HG03159 (cell line): ENCODE measurements at regions not wholly inside any gene's neighbourhood (a gene's known extent, or its start where the extent isn't known, plus 50 kb on each side); places are given as distances from the start of the nearest gene placed in this dataset.
"Not testable (repeated sequence)": the region's sequence is repeated elsewhere in the genome, so short reads cannot be mapped to it uniquely, and the experiment has no call there.

Experiments
- ATAC-seq: cut with Tn5 transposase; IDR thresholded peaks from one replicate; pipeline ENCODE4 v1.9.1; 2021; ENCODE audit warnings: mild to moderate bottlenecking, moderate library complexity; ENCODE audit not compliant: unreplicated experiment

DNA sequence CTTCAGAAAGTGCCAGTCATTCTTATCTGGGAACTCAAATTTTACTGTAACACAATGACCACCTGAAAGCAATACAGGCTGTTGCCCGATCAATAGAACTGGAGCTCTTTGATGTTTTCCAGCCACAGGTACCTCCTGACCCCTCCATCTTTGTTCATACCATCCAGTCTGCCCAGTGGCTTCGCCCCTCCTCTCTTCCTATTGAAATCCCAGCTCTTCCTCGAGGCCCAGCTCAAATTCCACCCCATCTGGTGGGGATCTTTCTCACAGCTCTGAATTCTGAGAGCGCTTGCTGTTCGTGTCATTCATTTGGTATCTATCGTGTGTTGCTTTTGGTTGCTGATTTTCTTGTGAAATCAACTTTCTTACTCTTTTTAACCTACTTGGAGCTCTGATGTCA is 87.9 kb upstream of the CNKSR3 start:
- ATAC-seq: no peak

DNA sequence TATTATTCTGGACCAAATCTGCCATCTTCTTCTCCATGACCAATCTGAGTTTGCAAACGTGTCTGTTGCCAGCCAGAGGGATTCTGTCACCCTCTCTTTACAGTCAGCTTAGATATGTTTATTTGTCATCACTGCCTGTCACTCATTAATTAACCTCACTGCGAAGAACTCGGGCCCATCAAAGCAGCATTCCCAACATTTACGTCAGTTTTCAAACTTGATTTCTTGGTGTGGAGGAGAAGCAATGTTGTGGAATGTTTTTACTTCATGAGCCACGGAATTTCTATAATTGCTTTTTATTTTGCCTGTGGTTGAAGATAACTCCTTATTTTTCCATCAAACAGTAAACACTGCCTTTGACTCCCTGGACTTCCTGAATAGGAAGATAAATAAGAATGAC is 91.8 kb upstream of the CNKSR3 start:
- ATAC-seq: no peak

DNA sequence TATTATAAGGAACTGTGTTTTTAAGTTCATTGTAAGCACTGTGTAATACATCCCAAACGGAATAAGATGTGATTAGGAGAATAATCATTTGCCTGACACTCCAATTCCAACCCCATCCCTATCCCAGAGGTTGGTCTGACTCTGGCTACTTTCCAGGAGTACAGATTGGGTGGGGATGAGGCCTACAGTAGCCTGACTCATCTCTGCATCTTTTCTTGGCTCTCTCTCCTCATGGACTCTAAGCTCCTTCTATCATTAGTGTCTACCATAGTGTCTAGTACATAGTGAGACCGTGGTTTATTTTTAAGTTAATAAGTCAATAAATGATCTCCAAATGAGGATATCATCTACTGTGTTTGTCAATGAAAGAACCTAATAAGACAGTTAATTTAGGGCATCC is 92.2 kb upstream of the CNKSR3 start:
- ATAC-seq: no peak

DNA sequence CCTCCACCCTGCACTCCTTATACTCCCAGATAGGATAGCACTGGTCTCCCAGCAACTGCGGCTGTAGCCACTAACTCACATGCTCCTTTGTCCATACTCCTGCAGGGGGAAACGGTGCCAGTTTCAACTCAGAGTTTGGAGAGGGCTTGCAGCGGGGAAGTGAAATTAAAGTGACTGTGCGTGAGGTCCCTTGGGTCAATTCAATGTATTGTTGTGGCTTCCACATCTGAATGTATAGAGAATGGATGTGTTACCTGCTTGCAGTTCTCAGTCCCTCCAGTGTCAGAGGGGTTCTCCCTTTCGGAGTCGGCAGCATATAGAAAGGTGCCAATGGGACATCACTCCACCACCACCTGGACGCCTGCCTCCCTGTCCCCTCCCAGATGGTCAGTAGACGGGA is 93.6 kb upstream of the CNKSR3 start:
- peak; percentile 37 for ATAC-seq

DNA sequence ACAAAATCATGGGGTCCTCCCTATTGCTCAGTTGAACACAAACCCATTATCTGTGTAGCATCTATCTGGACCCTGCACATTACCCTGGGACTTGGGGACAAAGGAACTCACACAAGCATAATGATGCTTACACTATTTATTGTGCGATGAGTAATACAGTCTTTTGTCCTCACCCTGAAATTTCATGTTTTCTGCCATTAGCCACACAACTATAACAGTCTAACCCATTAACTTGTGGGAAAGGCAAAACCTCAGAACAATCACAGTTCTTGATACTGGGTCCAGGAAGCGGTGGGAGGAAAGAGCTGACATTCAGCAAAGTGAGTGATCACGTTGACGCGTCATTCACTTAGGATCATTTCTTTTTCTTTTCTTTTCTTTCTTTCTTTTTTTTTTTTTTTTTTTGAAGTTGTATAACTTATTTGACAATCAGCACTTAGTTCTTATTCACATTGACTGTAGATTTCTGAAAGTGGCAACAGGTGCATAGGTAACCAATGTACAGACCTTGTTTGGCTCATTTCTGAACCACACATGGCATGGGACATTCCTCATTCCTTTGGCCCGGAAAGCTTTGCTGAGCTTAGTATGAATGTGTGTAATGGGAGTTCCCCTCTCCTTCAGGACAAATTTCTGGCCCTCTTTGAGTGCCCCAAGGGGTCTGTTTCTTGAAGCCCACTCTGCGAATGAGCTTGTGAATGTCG is 94.8 kb upstream of the CNKSR3 start:
- peak; percentile 56 for ATAC-seq

DNA sequence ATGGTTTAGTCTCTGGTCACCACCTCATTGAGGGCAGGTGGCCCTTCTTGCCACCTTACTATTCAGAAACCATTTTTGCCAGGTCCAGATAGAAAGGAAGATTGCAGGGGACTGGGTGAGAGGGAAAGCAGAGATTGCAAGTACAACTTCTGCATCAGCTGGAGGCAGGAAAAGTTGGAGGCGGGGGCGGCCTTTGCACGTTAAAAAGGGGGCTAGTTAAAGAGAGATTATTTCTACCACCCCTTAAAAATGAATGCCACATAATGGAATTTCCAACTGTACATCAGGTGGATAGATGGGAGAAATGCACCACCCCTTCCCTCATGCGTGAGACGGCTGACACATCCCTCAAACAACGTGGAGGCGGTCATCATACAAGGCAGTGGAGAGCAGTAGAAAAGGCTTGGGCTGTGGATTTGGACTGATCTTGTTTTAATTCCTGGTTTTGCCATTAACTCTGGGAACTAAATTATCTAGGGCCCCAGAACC is 95.4 kb upstream of the CNKSR3 start:
- no peak for ATAC-seq

DNA sequence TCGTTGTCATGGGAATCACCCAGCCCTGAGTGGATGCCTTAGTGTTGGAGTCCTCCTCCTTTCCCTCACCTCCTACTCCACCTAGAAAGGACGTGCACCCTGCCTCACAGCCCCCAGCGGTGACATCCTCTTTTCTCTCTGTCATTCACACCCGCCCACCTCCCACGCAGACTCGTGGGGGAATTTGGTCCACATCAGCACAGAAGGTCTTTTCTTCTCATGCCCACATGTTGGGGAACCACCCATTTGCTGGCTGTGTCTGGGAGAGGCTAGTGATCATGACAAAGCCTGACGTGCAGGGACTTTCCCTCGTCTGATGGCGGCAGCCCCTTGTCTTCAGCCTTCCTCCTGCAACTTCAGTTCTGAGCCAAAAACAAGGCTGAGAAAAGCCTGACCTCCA is 96.0 kb upstream of the CNKSR3 start:
- peak; percentile 65 for ATAC-seq

DNA sequence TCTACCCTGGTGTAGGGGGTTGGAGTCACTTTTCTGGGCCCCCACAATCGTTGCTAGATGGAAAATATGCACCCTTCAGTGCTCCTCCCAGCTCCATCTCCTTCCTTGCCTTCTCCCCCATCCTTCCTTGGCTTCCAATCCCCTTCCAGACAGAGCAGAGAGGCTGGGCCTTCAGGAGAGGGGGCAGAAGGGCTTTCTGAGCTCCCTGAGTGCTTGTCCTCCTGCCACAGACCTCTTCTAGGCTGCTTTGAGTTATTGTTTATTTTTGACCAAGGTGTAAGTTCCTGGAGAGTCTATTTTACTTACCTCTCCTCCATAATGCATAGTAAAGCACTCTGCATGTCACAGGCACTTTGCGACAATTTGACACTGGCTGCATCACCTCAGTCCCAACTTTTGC is 96.4 kb upstream of the CNKSR3 start:
- no peak for ATAC-seq

DNA sequence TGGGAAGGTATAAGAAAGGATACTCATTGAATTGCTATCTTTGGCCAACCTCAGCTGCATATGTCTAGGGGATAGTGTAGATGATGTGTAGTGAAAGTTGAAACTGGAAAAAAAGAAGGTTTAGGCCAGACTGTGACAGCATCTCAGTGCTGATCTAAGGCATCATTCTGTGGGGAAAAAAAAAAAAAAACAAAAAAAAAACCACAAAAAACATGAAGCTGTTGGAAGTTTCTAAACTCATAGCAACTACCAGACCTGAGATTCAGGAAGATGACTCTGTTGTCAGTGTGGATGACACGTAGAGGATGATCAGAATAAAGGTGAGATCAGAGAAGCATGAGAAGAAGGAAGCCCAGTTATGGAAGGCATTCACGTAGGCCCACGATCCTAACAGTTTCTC is 100.8 kb upstream of the CNKSR3 start:
- ATAC-seq: no peak

DNA sequence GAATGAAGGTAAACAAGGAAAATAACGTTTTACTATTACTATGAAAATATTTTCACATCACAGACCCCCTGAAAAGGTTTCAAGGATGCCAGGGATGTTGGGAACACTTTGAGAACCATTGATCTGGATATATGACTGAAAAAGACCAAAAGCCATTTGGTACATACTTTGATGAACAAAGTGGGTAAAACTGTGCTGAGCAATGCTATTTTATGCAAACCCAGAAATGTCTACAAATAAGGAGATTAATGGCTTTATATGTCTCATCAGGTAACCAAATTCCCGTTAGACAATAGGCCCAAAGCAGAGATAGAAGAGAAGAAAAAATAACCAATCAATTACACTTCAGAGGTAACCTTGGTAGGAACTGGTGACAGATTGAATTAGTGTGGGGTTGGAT is 101.4 kb upstream of the CNKSR3 start:
- no peak for ATAC-seq

DNA sequence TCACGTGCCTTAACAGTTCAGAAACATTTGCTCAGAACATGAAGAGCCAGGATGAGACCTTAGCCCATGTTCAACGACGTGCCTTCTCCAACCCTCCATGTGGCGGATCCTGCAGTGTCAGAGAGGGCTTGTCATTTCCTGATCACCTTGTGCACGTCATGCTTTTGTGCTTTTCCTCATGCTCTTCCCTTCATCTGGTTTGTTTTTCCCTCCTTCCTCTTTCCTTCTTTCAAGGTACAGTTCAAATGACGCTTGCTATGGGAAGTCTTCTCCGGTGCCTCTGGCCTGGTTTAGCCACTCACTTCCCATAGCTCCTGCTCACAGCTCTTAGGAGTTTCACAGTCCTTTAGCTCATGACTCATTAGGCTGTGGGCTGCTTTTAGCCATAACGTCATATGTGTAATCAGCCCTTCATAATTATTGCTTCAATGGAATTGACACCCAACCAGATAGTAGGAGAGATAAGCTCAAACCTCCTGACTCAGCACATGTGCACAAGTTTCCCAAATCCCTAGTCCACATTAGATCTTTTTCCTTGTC is 102.7 kb upstream of the CNKSR3 start:
- no peak for ATAC-seq

DNA sequence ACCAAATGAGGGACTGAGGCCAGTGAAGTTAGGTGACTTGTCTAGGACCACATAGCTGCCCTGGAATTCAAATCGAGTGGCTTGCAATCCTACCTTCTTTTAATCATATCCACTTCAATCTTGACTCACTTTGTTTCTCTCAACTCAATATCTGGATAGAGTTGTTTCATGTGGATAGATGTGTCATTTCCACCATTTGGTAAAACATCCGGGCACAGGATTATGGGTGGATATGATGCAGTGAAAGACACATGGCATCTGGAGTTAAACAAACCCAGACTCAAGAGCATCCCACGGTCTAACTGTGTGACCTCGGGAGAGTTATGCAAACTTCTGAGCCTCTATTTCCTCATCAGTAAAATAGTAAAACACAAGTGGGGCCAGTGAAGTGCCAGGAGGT is 103.6 kb upstream of the CNKSR3 start:
- no peak for ATAC-seq

DNA sequence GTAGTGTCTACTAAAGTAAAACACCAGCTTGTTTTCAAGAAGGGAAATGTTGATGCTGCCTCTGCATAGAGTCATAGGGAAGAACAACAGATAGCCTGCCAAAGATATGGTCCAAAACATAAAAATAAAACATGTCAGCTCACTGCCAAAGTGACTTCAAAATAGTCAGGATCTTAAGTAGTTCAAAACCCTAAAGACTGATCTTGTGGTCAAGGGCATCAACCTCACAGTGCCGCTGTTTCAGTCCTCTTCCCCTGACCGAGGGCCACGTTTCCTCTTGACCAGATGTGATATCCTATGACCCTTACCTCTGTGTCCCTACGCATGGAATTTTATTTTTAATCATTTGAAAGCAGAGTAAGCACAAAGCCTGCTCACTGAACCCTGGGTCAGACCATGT is 104.2 kb upstream of the CNKSR3 start:
- ATAC-seq: no peak

DNA sequence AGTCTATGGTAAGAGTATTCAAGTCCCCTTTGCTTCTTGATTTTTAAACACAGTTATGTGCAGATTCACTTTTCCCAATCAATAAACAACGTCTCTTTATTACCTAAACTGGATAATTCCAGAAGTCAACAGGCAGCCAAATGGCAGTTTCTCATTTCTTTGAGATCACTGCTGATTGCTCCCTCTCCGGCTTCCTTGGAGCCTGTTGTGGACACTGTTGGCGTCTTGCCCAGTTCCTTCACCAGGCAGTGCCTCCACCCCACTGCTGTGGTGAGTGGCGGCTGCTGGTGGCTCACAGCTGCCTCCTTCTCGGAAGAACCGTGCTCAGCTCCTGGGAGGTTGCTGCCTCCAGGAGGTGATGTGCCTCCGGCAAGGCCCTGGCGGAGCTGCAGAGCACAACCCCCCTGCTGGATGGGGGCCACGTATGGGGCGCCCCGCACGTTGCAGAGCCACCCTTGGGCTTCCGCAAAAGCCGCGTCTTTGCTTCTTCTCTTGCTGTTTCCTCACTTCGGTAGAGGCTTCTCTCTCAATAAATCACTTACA is 105.1 kb upstream of the CNKSR3 start:
- no peak for ATAC-seq

DNA sequence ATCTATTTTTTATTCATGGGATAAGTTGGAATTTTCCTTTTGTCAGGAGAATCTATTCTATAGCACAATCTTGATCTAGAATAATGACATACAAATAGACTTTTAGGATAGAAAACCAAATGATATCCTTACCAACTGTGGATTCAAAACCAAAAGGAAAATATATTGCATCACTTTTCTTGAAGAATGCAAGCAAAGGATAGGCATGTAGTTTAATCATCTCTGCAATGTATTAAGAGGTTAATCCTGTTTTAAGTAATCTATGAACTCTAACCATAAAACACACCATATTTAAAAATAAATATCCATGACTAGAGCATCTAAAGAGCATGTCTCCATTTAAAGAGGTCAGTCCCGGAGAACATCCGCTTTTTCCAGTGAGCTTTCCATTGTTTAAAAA is 106.7 kb upstream of the CNKSR3 start:
- no peak for ATAC-seq

DNA sequence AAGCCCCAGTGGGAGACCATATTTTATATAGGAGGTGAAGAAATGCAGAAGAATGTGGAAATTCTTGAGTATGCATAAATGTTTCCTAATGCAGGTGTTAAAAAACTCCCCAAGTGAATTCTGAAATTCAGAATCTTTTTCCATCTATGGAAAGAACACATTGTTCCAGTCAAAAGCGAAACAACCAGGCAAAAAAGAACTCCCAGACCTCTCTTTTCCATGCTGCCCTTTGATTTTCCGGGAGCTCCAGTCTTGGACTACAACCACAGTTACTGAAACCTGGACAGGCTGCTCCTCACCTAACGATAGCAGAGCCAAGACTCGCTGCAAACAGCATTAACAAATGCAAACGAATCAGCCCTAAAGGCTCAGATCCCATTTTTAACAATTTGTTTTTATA is 108.7 kb upstream of the CNKSR3 start:
- no peak for ATAC-seq

DNA sequence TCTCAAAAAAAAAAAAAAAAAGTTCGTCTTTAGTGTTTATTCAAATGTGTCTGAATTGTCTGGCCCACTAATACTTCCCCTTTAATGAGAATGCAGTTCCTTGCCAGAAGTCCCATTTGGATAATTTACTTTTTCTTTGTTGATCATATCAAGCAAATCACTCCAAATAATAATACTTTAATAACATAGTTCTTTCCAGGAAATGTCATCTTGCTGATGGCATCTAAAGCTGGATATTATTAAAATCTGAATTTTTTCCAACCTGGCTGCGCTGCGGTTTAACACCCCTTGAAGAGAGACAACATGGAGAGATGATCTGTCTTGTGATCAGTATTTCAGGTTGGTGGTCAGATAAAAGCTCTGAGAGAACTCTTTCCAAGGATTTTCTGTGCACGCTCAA is 111.2 kb upstream of the CNKSR3 start:
- ATAC-seq: no peak

DNA sequence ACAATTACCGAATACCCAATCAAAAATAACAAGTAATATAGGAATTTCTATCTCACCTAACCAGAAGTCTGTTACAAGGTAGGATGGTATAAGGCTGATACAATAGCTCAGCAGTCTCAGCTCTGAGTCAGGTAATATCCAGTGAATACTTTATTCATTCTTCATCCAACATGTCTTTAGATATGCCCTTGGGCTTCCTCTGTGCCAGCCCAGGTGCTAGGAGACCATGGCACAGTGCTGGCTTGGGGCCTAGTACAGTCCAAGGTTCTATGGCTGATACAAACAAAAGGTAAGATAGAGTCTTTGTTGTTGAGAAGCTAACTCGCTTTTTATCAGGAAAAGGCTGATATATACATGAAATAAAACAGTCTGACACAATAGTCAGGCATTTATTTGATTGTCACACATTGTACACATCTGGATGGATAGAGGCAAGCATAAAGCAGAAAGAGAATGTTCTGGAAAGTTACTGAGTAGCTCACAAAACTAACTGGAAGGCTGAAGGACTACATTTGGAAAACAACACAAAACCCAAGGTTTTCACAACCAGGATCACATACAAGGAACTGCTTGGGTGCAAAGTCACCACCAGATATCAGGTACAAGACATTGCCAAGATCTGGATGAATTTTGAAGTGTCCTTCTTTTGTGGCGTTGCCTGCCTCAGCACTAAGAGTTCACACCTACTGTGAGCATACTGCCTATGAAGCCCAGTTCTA is 110.4 kb upstream of the SCAF8 start:
- no peak for ATAC-seq

DNA sequence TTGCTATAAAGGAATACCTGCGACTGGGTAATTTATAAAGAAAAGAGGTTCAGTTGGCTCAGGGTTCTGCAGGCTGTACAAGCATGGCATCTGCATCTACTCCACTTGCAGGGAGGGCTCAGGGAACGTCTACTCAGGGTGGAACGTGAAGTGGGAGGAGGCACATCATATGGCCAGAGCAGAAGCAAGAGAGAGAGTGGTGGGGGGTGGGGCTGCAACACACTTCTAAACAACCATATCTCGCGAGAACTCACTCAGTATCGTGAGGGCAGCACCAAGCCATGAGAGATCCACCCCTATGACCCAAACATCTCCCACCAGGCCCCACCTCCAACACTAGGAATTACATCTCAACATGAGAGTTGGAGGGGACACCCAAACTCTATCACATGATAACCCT is 109.8 kb upstream of the SCAF8 start:
- no peak for ATAC-seq

DNA sequence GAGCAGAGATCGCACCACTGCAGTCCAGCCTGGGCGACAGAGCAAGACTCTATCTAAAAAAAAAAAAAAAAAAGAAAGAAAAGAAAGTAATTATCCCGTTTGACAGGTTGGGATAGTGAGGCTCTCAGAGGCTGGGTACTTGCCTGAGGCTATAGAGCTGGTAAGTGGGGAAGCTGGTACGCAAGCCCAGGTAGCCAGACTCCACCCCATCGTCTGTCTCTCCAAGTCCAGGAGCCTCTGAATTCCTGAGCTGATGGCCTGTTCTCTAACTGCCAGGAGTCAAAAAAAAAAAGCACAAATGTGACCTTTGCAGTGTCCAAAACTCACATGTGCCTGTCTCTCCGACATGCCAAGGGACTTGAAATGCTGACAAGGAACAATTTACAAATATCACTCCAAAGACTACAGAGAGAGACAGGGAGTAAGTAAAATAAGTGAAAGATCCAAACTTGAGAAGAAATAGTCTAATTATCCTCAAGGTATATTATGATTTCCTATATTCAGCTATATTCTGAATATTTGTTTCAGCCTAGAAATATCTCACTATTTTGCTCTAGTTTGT is 109.1 kb upstream of the SCAF8 start:
- no peak for ATAC-seq

DNA sequence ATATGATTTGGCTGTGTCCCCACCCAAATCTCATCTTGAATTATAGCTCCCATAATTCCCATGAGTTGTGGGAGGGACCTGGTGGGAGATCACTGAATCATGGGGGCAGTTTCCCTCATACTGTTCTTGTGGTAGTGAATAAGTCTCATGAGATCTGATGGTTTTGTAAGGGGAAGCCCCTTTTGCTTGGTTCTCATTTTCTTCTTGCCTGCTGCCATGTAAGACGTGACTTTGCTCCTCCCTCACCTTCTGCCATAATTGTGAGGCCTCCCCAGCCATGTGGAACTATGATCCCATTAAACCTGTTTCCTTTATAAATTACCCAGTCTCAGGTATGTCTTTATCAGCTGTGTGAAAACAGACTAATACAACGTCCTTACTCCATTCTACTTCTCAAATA is 108.5 kb upstream of the SCAF8 start:
- ATAC-seq: not testable (repeated sequence)

DNA sequence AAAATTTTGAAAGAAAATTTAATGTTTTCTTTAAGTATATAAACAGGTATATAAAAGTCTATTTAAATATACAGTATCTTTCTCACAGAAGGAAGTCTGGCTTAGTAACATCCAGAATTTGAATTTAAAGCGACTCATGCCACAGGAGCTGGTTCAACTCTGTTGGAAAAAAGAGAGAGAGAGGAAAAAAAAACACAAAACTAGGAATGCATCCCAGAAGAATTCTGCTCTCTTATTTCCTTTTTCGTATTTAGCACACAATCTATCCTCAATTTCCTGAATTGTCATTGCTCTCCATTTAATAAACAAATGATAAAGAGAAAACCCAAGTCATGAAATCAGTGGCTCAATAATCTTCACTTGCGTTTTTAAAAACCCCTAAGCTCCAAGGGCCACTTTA is 107.5 kb upstream of the SCAF8 start:
- no peak for ATAC-seq
